ENCODE measurements at regions not wholly inside any gene's neighbourhood (a gene's known extent, or its start where the extent isn't known, plus 50 kb on each side); places are given as distances from the start of the nearest gene placed in this dataset.

- WGBS (ENCODE audit: insufficient coverage): no CpG with 5 or more reads among the region's 5 CpGs
- H3K9me3 ChIP-seq (replicated peaks; ENCODE audit: control insufficient read depth, low read depth, low read length): no peaks in the 10 kb centered on the region
- no peaks in the 10 kb centered on the region for H3K36me3 ChIP-seq (ENCODE audit: control insufficient read depth, insufficient read depth, low read length)
- H3K4me1 ChIP-seq (ENCODE audit: control insufficient read depth, insufficient read depth, low read length): no peaks in the 10 kb centered on the region
- no peak overlapping the region for H3K4me3 ChIP-seq (ENCODE audit: low read length)
- DNase-seq: no peak
- H3K27ac ChIP-seq (ENCODE audit: low read length): no peak overlapping the region
- H3K27me3 ChIP-seq (ENCODE audit: control insufficient read depth, insufficient read depth, low read length): no peaks in the 10 kb centered on the region
These were observed 131.3 kb downstream of the PHLDA1 start for GRCh38 chr12:75900226-75900625.

DNA sequence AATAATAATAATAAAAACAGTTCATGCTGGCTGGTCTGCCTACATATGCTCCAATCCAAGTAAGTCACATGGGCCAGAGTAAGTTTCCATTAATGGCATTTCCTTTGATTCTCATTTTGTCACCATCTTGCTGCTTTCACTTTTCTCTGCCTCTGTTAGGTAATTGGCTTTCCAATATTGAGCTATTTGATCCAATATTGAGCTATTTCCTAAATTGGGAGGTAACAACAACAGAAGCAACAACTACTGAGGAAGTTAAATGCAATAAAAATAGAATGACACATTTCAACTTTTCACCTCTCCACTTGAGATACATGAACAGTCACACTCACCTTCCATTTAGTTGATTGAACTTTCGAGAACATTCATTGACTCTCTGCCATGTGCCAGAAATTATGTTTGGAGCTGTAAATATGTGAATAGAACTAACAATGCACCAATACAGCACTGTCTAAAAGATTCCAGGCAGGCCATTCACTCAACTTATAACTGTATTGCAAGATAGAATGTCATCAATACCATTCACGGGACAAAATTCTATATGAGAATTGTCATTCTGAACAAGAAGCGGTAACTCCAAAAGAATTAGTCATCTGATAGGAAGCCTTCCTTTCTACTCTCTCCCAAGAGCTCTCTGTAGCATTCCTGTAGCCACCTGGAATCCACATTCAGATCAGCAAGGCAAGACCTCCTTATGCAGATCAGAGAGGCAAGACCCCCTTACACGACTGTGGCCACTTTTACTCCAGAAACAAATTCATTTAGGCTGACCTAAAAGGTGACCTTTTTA lies 136.4 kb downstream of the PHLDA1 start:
- H3K9me3 ChIP-seq (replicated peaks; ENCODE audit: control insufficient read depth, low read depth, low read length): no peaks in the 10 kb centered on the region
- no peak overlapping the region for H3K27ac ChIP-seq (ENCODE audit: low read length)
- no peak overlapping the region for H3K4me3 ChIP-seq (ENCODE audit: low read length)
- H3K27me3 ChIP-seq (ENCODE audit: control insufficient read depth, insufficient read depth, low read length): no peaks in the 10 kb centered on the region
- no peaks in the 10 kb centered on the region for H3K4me1 ChIP-seq (ENCODE audit: control insufficient read depth, insufficient read depth, low read length)
- DNase-seq: no peak
- WGBS (ENCODE audit: insufficient coverage): 40% methylated on average over 1 of the region's 4 CpGs
- no peaks in the 10 kb centered on the region for H3K36me3 ChIP-seq (ENCODE audit: control insufficient read depth, insufficient read depth, low read length)

GRCh38 chr12:75893765-75894164 lies 137.8 kb downstream of the PHLDA1 start:
- no peaks in the 10 kb centered on the region for H3K4me1 ChIP-seq (ENCODE audit: control insufficient read depth, insufficient read depth, low read length)
- H3K9me3 ChIP-seq (replicated peaks; ENCODE audit: control insufficient read depth, low read depth, low read length): no peaks in the 10 kb centered on the region
- no peak overlapping the region for H3K27ac ChIP-seq (ENCODE audit: low read length)
- H3K36me3 ChIP-seq (ENCODE audit: control insufficient read depth, insufficient read depth, low read length): no peaks in the 10 kb centered on the region
- DNase-seq: no peak
- H3K4me3 ChIP-seq (ENCODE audit: low read length): no peak overlapping the region
- WGBS (ENCODE audit: insufficient coverage): no CpG with 5 or more reads among the region's 3 CpGs
- no peaks in the 10 kb centered on the region for H3K27me3 ChIP-seq (ENCODE audit: control insufficient read depth, insufficient read depth, low read length)

- Histone ChIP-seq H3K36me3 (ENCODE audit: control insufficient read depth, insufficient read depth, low read length) (no peaks in the 10 kb centered on the region), H3K27me3 (ENCODE audit: control insufficient read depth, insufficient read depth, low read length) (no peaks in the 10 kb centered on the region), H3K27ac (ENCODE audit: low read length) (no peak overlapping the region), H3K4me1 (ENCODE audit: control insufficient read depth, insufficient read depth, low read length) (no peaks in the 10 kb centered on the region), H3K4me3 (ENCODE audit: low read length) (no peak overlapping the region), H3K9me3 (replicated peaks; ENCODE audit: control insufficient read depth, low read depth, low read length) (no peaks in the 10 kb centered on the region)
- WGBS (ENCODE audit: insufficient coverage): 75% methylated on average over 5 of the region's 5 CpGs
- no peak for DNase-seq
These were observed 138.7 kb downstream of the PHLDA1 start for GRCh38 chr12:75892731-75893408.

GRCh38 chr12:75891072-75891471 lies 140.5 kb downstream of the PHLDA1 start:
- DNase-seq: no peak
- no peak overlapping the region for H3K4me3 ChIP-seq (ENCODE audit: low read length)
- 54% methylated on average over 2 of the region's 3 CpGs for WGBS (ENCODE audit: insufficient coverage)
- no peaks in the 10 kb centered on the region for H3K36me3 ChIP-seq (ENCODE audit: control insufficient read depth, insufficient read depth, low read length)
- no peak overlapping the region for H3K27ac ChIP-seq (ENCODE audit: low read length)
- no peaks in the 10 kb centered on the region for H3K4me1 ChIP-seq (ENCODE audit: control insufficient read depth, insufficient read depth, low read length)
- no peaks in the 10 kb centered on the region for H3K27me3 ChIP-seq (ENCODE audit: control insufficient read depth, insufficient read depth, low read length)
- no peaks in the 10 kb centered on the region for H3K9me3 ChIP-seq (replicated peaks; ENCODE audit: control insufficient read depth, low read depth, low read length)

DNA sequence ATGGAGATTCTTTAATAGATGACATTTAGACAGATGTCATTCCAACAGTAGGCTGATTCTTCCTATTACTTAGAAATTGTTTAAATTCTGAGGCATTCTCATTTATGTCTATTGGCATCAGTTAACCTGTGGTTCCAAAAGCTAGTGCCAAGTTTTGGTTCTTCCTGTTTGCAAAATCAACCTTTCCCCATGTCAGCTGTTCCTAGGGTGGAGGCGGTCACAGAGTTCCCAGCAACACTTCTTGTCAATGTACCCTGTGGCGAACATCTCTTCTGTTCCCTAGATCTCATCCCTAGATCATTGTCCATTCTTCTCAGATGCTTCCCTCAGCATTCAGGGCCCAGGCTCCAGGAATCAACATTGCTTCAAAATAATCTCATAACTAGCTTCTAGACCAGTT lies 140.9 kb downstream of the PHLDA1 start:
- Histone ChIP-seq H3K4me1 (ENCODE audit: control insufficient read depth, insufficient read depth, low read length) (no peaks in the 10 kb centered on the region), H3K27ac (ENCODE audit: low read length) (no peak overlapping the region), H3K27me3 (ENCODE audit: control insufficient read depth, insufficient read depth, low read length) (no peaks in the 10 kb centered on the region), H3K36me3 (ENCODE audit: control insufficient read depth, insufficient read depth, low read length) (no peaks in the 10 kb centered on the region), H3K4me3 (ENCODE audit: low read length) (no peak overlapping the region), H3K9me3 (replicated peaks; ENCODE audit: control insufficient read depth, low read depth, low read length) (no peaks in the 10 kb centered on the region)
- no peak for DNase-seq
- 95% methylated on average over 2 of the region's 2 CpGs for WGBS (ENCODE audit: insufficient coverage)

GRCh38 chr12:75890141-75890540 lies 141.4 kb downstream of the PHLDA1 start:
- DNase-seq: no peak
- no peak overlapping the region for H3K4me3 ChIP-seq (ENCODE audit: low read length)
- H3K9me3 ChIP-seq (replicated peaks; ENCODE audit: control insufficient read depth, low read depth, low read length): no peaks in the 10 kb centered on the region
- no peaks in the 10 kb centered on the region for H3K36me3 ChIP-seq (ENCODE audit: control insufficient read depth, insufficient read depth, low read length)
- H3K27me3 ChIP-seq (ENCODE audit: control insufficient read depth, insufficient read depth, low read length): no peaks in the 10 kb centered on the region
- H3K27ac ChIP-seq (ENCODE audit: low read length): no peak overlapping the region
- H3K4me1 ChIP-seq (ENCODE audit: control insufficient read depth, insufficient read depth, low read length): no peaks in the 10 kb centered on the region

DNA sequence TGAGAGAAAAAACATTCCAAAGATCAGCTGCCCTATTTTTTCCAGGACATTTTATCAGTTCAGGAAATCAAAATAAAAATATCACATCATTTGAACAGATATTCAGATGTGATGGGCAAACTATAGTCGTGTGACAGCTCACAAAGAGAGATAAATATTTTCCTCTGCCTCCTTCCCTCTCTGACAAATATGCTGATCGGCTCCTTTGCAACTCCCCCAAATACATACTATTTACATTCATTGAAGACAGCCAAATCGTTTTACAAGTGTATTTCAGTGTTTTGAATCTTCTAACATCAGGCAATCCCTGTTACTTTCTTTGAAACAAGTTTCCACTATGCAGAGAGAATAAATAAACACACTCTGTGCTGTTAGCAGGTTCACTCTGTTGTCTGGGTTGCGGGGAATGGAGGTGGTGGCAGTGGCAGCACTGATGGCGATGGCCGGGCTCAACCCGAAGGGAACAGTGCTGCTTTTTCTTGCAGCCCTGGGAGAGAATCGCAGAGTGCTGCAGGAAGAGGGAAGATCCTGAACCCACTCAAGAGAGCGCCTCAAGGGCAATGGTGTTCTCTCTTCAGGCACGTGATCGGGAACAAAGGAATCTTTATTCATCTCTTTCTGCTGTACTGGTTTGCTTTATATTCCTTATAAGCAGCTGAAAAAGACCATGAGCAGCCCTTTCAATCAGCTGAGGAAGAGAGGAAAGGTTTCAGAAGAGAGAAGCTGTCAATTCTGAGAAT lies 142.5 kb downstream of the PHLDA1 start:
- WGBS (ENCODE audit: insufficient coverage): 0% methylated on average over 2 of the region's 11 CpGs
- peak; percentile 34 for DNase-seq
- Histone ChIP-seq H3K4me3 (ENCODE audit: low read length) (no peak overlapping the region), H3K36me3 (ENCODE audit: control insufficient read depth, insufficient read depth, low read length) (no peaks in the 10 kb centered on the region), H3K27ac (ENCODE audit: low read length) (no peak overlapping the region), H3K27me3 (ENCODE audit: control insufficient read depth, insufficient read depth, low read length) (no peaks in the 10 kb centered on the region), H3K9me3 (replicated peaks; ENCODE audit: control insufficient read depth, low read depth, low read length) (no peaks in the 10 kb centered on the region), H3K4me1 (ENCODE audit: control insufficient read depth, insufficient read depth, low read length) (no peaks in the 10 kb centered on the region)

DNA sequence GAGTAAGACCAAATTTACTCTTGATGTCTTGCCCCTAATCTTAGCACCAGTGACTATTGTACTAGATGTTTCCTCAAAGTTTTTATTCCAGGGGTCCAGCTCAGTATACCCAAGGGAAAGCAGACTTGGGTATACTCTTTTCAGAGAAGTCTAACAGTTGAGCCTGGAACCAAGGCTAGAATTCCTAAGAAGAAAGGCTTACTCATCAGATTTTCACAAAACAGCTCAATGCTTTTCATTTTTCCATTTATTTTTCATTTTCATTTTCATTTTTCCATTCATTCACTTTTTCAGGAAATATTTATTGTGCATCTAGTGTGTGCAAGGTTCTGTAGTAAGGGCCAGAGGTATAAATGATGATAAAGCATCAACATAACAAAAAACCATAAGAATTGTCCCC lies 143.2 kb downstream of the PHLDA1 start:
- Histone ChIP-seq H3K36me3 (ENCODE audit: control insufficient read depth, insufficient read depth, low read length) (no peaks in the 10 kb centered on the region), H3K4me3 (ENCODE audit: low read length) (no peak overlapping the region), H3K27me3 (ENCODE audit: control insufficient read depth, insufficient read depth, low read length) (no peaks in the 10 kb centered on the region), H3K9me3 (replicated peaks; ENCODE audit: control insufficient read depth, low read depth, low read length) (no peaks in the 10 kb centered on the region), H3K4me1 (ENCODE audit: control insufficient read depth, insufficient read depth, low read length) (no peaks in the 10 kb centered on the region), H3K27ac (ENCODE audit: low read length) (no peak overlapping the region)
- DNase-seq: no peak

GRCh38 chr12:75887979-75888378 lies 143.6 kb downstream of the PHLDA1 start:
- Histone ChIP-seq H3K27ac (ENCODE audit: low read length) (no peak overlapping the region), H3K27me3 (ENCODE audit: control insufficient read depth, insufficient read depth, low read length) (no peaks in the 10 kb centered on the region), H3K4me1 (ENCODE audit: control insufficient read depth, insufficient read depth, low read length) (no peaks in the 10 kb centered on the region), H3K36me3 (ENCODE audit: control insufficient read depth, insufficient read depth, low read length) (no peaks in the 10 kb centered on the region), H3K9me3 (replicated peaks; ENCODE audit: control insufficient read depth, low read depth, low read length) (no peaks in the 10 kb centered on the region), H3K4me3 (ENCODE audit: low read length) (no peak overlapping the region)
- no peak for DNase-seq
- no CpG with 5 or more reads among the region's 1 CpG for WGBS (ENCODE audit: insufficient coverage)
